SK-N-SH (cell line): ENCODE measurements at regions not wholly inside any gene's neighbourhood (a gene's known extent, or its start where the extent isn't known, plus 50 kb on each side); places are given as distances from the start of the nearest gene placed in this dataset.

ENCODE experiments used
- CTCF ChIA-PET: fragments of 300-600, 350-600 bp; formaldehyde crosslinking; extraction: SDS; loops from one replicate; lab custom pipeline; 2021; lab: Yijun Ruan, JAX
- POLR2A ChIA-PET: fragments of 350-600 bp; sonication (Branson Sonifier 250); formaldehyde crosslinking; extraction: SDS; loops from one replicate; lab custom pipeline; 2020; ENCODE audit warnings: antibody characterized with exemption, inconsistent platforms; lab: Yijun Ruan, JAX
- DNase-seq: peaks from one replicate; pipeline ENCODE4 v3.0.0; 2012
- H2AFZ ChIP-seq: fragments of 200-600 bp; sonication (generic); 2 replicates; pipeline ENCODE4 v1.8.1; 2016; ENCODE audit warnings: antibody characterized with exemption, mild to moderate bottlenecking, low read depth
- H3F3A ChIP-seq: fragments of 200-600 bp; sonication (generic); replicated peaks from 2 replicates; pipeline ENCODE3; 2016; ENCODE audit warnings: antibody characterized with exemption, mild to moderate bottlenecking; ENCODE audit not compliant: insufficient read depth
- H3K27ac ChIP-seq, 2 experiments: fragments of 200-500 bp in 1 of 2; fragments of 200-600 bp in 1 of 2; sonication (Bioruptor generic) in 1 of 2; sonication (generic), shearing (Covaris generic) in 1 of 2; 2 replicates each; pipeline versions ENCODE4 v1.5.1 to v1.6.1; 2014 to 2016; ENCODE audit warnings: low read depth in 2 of 2, inconsistent platforms in 1 of 2, low read length in 1 of 2, mild to moderate bottlenecking in 1 of 2, mixed read lengths in 1 of 2
- H3K27me3 ChIP-seq: fragments of 200-600 bp; sonication (generic), shearing (Covaris generic); 2 replicates; pipeline ENCODE4 v1.6.1; 2016; ENCODE audit warnings: mixed run types; ENCODE audit not compliant: insufficient read depth
- H3K36me3 ChIP-seq, 2 experiments: fragments of 200-500 bp in 1 of 2; fragments of 200-600 bp in 1 of 2; sonication (Bioruptor generic) in 1 of 2; sonication (generic) in 1 of 2; replicated peaks in 1 of 2; 2 replicates each; pipeline versions ENCODE3 to v1.5.1; 2014 to 2016; ENCODE audit warnings: low read length in 1 of 2, mild to moderate bottlenecking in 1 of 2; ENCODE audit not compliant: insufficient read depth in 2 of 2, control insufficient read depth in 1 of 2
- H3K4me1 ChIP-seq, 2 experiments: fragments of 200-500 bp in 1 of 2; fragments of 200-600 bp in 1 of 2; sonication (Bioruptor generic) in 1 of 2; sonication (generic), shearing (Covaris generic) in 1 of 2; 2 replicates each; pipeline versions ENCODE4 v1.5.1 to v1.6.1; 2014 to 2016; ENCODE audit warnings: low read depth in 1 of 2, low read length in 1 of 2, mixed run types in 1 of 2; ENCODE audit not compliant: insufficient read depth in 2 of 2, control insufficient read depth in 1 of 2
- H3K4me2 ChIP-seq: fragments of 200-600 bp; sonication (generic), shearing (Covaris generic); 2 replicates; pipeline ENCODE4 v1.6.1; 2017; ENCODE audit warnings: mixed run types
- H3K4me3 ChIP-seq, 2 experiments: fragments of 200-500 bp in 1 of 2; fragments of 200-600 bp in 1 of 2; sonication (Bioruptor generic) in 1 of 2; sonication (generic), shearing (Covaris generic) in 1 of 2; 2 replicates each; pipeline versions ENCODE4 v1.5.1 to v1.8.1; 2014 to 2016; ENCODE audit warnings: low read depth in 2 of 2, inconsistent platforms in 1 of 2, low read length in 1 of 2, mild to moderate bottlenecking in 1 of 2, mixed read lengths in 1 of 2, moderate library complexity in 1 of 2
- H3K79me2 ChIP-seq: fragments of 200-600 bp; sonication (generic); 2 replicates; pipeline ENCODE4 v1.8.1; 2017; ENCODE audit warnings: mild to moderate bottlenecking; ENCODE audit not compliant: insufficient read depth
- H3K9ac ChIP-seq: fragments of 200-600 bp; sonication (generic); 2 replicates; pipeline ENCODE4 v1.6.1; 2017; ENCODE audit warnings: mixed run types
- H3K9me2 ChIP-seq: fragments of 200-600 bp; sonication (generic); 2 replicates; pipeline ENCODE4 v1.6.1; 2017; ENCODE audit warnings: mixed run types
- H3K9me3 ChIP-seq: fragments of 200-600 bp; sonication (generic); 2 replicates; pipeline ENCODE4 v1.6.1; 2017; ENCODE audit warnings: mixed run types, mild to moderate bottlenecking, moderate library complexity
- H4K20me1 ChIP-seq: fragments of 200-600 bp; sonication (generic); 2 replicates; pipeline ENCODE4 v1.6.1; 2017; ENCODE audit warnings: mild to moderate bottlenecking, mixed run types; ENCODE audit not compliant: insufficient read depth
- CHD2 ChIP-seq: fragments of 150-350 bp; IDR thresholded peaks from 2 replicates; pipeline ENCODE4 v1.6.1; 2018; ENCODE audit warnings: low read length; ENCODE audit not compliant: partially characterized antibody
- EZH2phosphoT487 ChIP-seq: fragments of 200-600 bp; sonication (generic); IDR thresholded peaks from 2 replicates; pipeline ENCODE4 v1.6.1; 2017; ENCODE audit warnings: low read depth, mixed run types, mild to moderate bottlenecking, antibody characterized with exemption, moderate library complexity, borderline replicate concordance
- GABPA ChIP-seq: IDR thresholded peaks from 2 replicates; pipeline ENCODE4 v1.4.0; 2012; ENCODE audit warnings: low read depth, mild to moderate bottlenecking
- GATA2 ChIP-seq: sonication (generic); formaldehyde crosslinking; IDR thresholded peaks from 2 replicates; pipeline ENCODE4 v1.5.0; 2020; ENCODE audit warnings: mild to moderate bottlenecking, missing genetic modification reagents
- JUND ChIP-seq: IDR thresholded peaks from 2 replicates; pipeline ENCODE4 v1.4.0; 2012
- MEF2A ChIP-seq: IDR thresholded peaks from 2 replicates; pipeline ENCODE4 v1.4.0; 2012; ENCODE audit warnings: low read depth, borderline replicate concordance
- NRF1 ChIP-seq: IDR thresholded peaks from 2 replicates; pipeline ENCODE4 v1.6.1; 2012; ENCODE audit warnings: low read depth, mild to moderate bottlenecking, low read length
- POLR2AphosphoS5 ChIP-seq: IDR thresholded peaks from 2 replicates; pipeline ENCODE4 v1.6.1; 2012; ENCODE audit warnings: low read depth, low read length
- RAD21 ChIP-seq: IDR thresholded peaks from 2 replicates; pipeline ENCODE4 v1.6.1; 2012; ENCODE audit warnings: mild to moderate bottlenecking, low read length
- RCOR1 ChIP-seq: fragments of 150-350 bp; IDR thresholded peaks from 2 replicates; pipeline ENCODE4 v1.6.1; 2017; ENCODE audit warnings: antibody characterized with exemption, low read length
- RFX5 ChIP-seq: IDR thresholded peaks from 2 replicates; pipeline ENCODE4 v1.6.1; 2012; ENCODE audit warnings: mild to moderate bottlenecking, improper control_type of control experiment, low read length
- RXRA ChIP-seq: IDR thresholded peaks from 2 replicates; pipeline ENCODE4 v1.4.0; 2012; ENCODE audit warnings: low read depth, mild to moderate bottlenecking, borderline replicate concordance
- SMC3 ChIP-seq: IDR thresholded peaks from 2 replicates; pipeline ENCODE4 v1.6.1; 2012; ENCODE audit warnings: low read depth, low read length, improper control_type of control experiment
- TAF1 ChIP-seq: IDR thresholded peaks from 2 replicates; pipeline ENCODE4 v1.6.1; 2012; ENCODE audit warnings: low read depth, mild to moderate bottlenecking, low read length, moderate library complexity, borderline replicate concordance
- TEAD4 ChIP-seq: IDR thresholded peaks from 2 replicates; pipeline ENCODE4 v1.4.0; 2012; ENCODE audit warnings: mild to moderate bottlenecking, borderline replicate concordance; ENCODE audit not compliant: insufficient read depth
- YY1 ChIP-seq: IDR thresholded peaks from 2 replicates; pipeline ENCODE4 v1.4.0; 2012; ENCODE audit warnings: low read depth, mild to moderate bottlenecking
- WGBS: methylation state at CpG from one replicate; pipeline ENCODE4 v1.1.6; 2017; ENCODE audit warnings: low lambda C conversion rate; 5-methylcytosine and 5-hydroxymethylcytosine counted together
- TF ChIP-seq, protein P1 (sequence below): IDR thresholded peaks from 2 replicates; pipeline ENCODE4 v1.4.0; 2012; ENCODE audit warnings: low read depth, borderline replicate concordance
- TF ChIP-seq, protein P2 (sequence below): IDR thresholded peaks from 2 replicates; pipeline ENCODE4 v1.4.0; 2012; ENCODE audit warnings: low read depth
- TF ChIP-seq, protein P3 (sequence below): fragments of 200-600 bp; sonication (generic); IDR thresholded peaks from 2 replicates; pipeline ENCODE4 v1.6.1; 2017; ENCODE audit warnings: antibody characterized with exemption, mild to moderate bottlenecking, moderate library complexity
- TF ChIP-seq, protein P4 (sequence below): IDR thresholded peaks from 2 replicates; pipeline ENCODE4; 2012

DNA sequence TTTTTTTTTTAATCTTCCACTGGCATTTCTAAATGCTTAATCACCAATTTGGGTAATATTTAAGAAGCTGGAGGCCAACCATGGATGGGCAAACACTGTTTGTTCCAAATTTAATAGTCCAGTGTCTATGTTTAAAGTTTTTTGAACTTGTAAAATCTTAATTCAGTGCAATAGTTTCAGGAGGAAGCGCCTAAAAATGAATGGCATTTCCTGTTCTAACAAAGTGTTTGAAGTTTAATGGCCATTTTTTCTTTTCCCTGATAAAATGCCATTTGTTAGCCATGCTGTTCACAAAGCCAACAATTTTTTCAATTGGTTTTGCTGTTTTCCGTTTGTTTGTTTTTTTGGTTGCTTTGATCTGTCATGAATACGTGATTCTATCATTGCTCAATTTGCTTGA is 552.1 kb downstream of the LMO4 start:
- no peak overlapping the region for H3K4me2 ChIP-seq
- POLR2A ChIA-PET: no interaction called here
- CTCF ChIA-PET: interaction anchor here (1.0 kb wide), 1 partner anchor 73 kb away, joined by 3 read pairs; no protein-coding TSS in a partner anchor

DNA sequence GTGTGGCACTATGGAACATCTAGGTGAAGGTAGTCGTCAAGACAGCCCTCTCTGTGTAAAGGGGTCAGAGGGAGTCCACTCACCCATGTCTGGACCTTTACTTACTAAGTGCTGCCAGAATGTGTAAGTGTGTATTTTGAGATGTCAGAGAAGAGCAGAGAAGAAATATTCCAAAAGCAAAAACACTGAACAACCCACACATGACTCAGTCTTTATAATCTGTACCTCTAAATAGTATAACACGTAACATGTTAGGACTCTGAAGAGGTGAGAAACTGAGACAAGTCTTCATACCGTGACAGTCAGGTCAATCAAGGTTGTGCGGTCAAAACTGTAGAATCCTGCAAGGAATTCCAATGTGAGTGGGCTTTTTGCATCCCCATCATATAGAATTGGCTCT is 555.2 kb downstream of the LMO4 start:
- ChIA-PET CTCF (no interaction called here), POLR2A (no interaction called here)
- H3K79me2 ChIP-seq: no peaks in the 10 kb centered on the region
- WGBS: 74% methylated on average over 4 of the region's 4 CpGs
- H3K9me2 ChIP-seq: no peaks in the 10 kb centered on the region
- no peaks in the 10 kb centered on the region for H3K27me3 ChIP-seq
- no peak overlapping the region for H3K4me2 ChIP-seq
- no peak for DNase-seq
- H3F3A ChIP-seq: no peaks in the 10 kb centered on the region
- no peak overlapping the region for H3K9ac ChIP-seq
- no peak overlapping the region for H3K27ac ChIP-seq
- H3K4me3 ChIP-seq: no peak overlapping the region
- H3K36me3 ChIP-seq: no peaks in the 10 kb centered on the region
- TF ChIP-seq TAF1 (no peak), CHD2 (no peak), TEAD4 (no peak), RXRA (no peak), NRF1 (no peak), RCOR1 (no peak), MEF2A (no peak), YY1 (no peak), SMC3 (no peak), POLR2AphosphoS5 (no peak), JUND (no peak), EZH2phosphoT487 (no peak), GABPA (no peak), GATA2 (CRISPR knock-in tag) (no peak), RFX5 (no peak)
- TF ChIP-seq, protein P1, sequence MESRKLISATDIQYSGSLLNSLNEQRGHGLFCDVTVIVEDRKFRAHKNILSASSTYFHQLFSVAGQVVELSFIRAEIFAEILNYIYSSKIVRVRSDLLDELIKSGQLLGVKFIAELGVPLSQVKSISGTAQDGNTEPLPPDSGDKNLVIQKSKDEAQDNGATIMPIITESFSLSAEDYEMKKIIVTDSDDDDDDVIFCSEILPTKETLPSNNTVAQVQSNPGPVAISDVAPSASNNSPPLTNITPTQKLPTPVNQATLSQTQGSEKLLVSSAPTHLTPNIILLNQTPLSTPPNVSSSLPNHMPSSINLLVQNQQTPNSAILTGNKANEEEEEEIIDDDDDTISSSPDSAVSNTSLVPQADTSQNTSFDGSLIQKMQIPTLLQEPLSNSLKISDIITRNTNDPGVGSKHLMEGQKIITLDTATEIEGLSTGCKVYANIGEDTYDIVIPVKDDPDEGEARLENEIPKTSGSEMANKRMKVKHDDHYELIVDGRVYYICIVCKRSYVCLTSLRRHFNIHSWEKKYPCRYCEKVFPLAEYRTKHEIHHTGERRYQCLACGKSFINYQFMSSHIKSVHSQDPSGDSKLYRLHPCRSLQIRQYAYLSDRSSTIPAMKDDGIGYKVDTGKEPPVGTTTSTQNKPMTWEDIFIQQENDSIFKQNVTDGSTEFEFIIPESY: no peak
- TF ChIP-seq, protein P2, sequence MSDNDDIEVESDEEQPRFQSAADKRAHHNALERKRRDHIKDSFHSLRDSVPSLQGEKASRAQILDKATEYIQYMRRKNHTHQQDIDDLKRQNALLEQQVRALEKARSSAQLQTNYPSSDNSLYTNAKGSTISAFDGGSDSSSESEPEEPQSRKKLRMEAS: no peak
- TF ChIP-seq, protein P3, sequence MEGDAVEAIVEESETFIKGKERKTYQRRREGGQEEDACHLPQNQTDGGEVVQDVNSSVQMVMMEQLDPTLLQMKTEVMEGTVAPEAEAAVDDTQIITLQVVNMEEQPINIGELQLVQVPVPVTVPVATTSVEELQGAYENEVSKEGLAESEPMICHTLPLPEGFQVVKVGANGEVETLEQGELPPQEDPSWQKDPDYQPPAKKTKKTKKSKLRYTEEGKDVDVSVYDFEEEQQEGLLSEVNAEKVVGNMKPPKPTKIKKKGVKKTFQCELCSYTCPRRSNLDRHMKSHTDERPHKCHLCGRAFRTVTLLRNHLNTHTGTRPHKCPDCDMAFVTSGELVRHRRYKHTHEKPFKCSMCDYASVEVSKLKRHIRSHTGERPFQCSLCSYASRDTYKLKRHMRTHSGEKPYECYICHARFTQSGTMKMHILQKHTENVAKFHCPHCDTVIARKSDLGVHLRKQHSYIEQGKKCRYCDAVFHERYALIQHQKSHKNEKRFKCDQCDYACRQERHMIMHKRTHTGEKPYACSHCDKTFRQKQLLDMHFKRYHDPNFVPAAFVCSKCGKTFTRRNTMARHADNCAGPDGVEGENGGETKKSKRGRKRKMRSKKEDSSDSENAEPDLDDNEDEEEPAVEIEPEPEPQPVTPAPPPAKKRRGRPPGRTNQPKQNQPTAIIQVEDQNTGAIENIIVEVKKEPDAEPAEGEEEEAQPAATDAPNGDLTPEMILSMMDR: no peak
- TF ChIP-seq, protein P4, sequence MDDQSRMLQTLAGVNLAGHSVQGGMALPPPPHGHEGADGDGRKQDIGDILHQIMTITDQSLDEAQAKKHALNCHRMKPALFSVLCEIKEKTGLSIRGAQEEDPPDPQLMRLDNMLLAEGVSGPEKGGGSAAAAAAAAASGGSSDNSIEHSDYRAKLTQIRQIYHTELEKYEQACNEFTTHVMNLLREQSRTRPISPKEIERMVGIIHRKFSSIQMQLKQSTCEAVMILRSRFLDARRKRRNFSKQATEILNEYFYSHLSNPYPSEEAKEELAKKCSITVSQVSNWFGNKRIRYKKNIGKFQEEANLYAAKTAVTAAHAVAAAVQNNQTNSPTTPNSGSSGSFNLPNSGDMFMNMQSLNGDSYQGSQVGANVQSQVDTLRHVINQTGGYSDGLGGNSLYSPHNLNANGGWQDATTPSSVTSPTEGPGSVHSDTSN: no peak
- TF ChIP-seq, all 33 proteins: peak for 0
- H4K20me1 ChIP-seq: no peaks in the 10 kb centered on the region
- H3K4me1 ChIP-seq: peaks cover 0 to 9% of the 10 kb centered on the region in 2 experiments; a peak in 1 of 4 replicates
- no peaks in the 10 kb centered on the region for H3K9me3 ChIP-seq
- H2AFZ ChIP-seq: no peak overlapping the region

More for the DNA sequence above, 552.1 kb downstream of the LMO4 start:
- H4K20me1 ChIP-seq: no peaks in the 10 kb centered on the region
- H3K4me1 ChIP-seq: peaks cover 0 to 9% of the 10 kb centered on the region in 2 experiments; a peak in 1 of 4 replicates
- H3K9me2 ChIP-seq: no peaks in the 10 kb centered on the region
- DNase-seq: no peak
- H2AFZ ChIP-seq: 0 out of 2 replicates have a peak overlapping the region, but pooled peaks have one; percentile 1
- no peaks in the 10 kb centered on the region for H3K36me3 ChIP-seq
- no peak overlapping the region for H3K4me3 ChIP-seq
- no peaks in the 10 kb centered on the region for H3F3A ChIP-seq
- no peak overlapping the region for H3K27ac ChIP-seq
- H3K9me3 ChIP-seq: no peaks in the 10 kb centered on the region
- no peak overlapping the region for H3K9ac ChIP-seq
- H3K27me3 ChIP-seq: no peaks in the 10 kb centered on the region
- 54% methylated on average over 3 of the region's 3 CpGs for WGBS
- no peaks in the 10 kb centered on the region for H3K79me2 ChIP-seq
- no peak for TF ChIP-seq RAD21
